Suprapubic skin (tissue), 4 donors: ENCODE measurements at regions not wholly inside any gene's neighbourhood (a gene's known extent, or its start where the extent isn't known, plus 50 kb on each side); places are given as distances from the start of the nearest gene placed in this dataset.

Experiments used
- DNase-seq, 2 donors: peaks; one replicate each; pipeline ENCODE4 v3.0.0-alpha.2; 2019; ENCODE audit warnings: low spot score in 2 of 2
- H3K27ac ChIP-seq: fragments of 200-600 bp; sonication (generic); one replicate; pipeline ENCODE4 v1.5.1; 2019
- H3K27me3 ChIP-seq: fragments of 200-600 bp; sonication (generic); one replicate; pipeline ENCODE4 v1.5.1; 2019
- H3K36me3 ChIP-seq: fragments of 200-600 bp; sonication (generic); one replicate; pipeline ENCODE4 v1.5.1; 2019
- H3K4me1 ChIP-seq: fragments of 200-600 bp; sonication (generic); one replicate; pipeline ENCODE4 v1.5.1; 2019
- H3K4me3 ChIP-seq: fragments of 200-600 bp; sonication (generic); one replicate; pipeline ENCODE4 v1.5.1; 2019; ENCODE audit warnings: mild to moderate bottlenecking
- H3K9me3 ChIP-seq: fragments of 200-600 bp; sonication (generic); one replicate; pipeline ENCODE4 v1.5.1; 2019
- CTCF ChIP-seq, 2 donors: fragments of 200-600 bp in 1 of 2; fragments of 450-650 bp in 1 of 2; sonication (generic) in 1 of 2; IDR thresholded peaks; one replicate each; pipeline ENCODE4 v1.5.1; 2016 to 2019; ENCODE audit warnings: antibody characterized with exemption in 2 of 2, mild to moderate bottlenecking in 1 of 2, moderate library complexity in 1 of 2
- EP300 ChIP-seq: sonication (generic); formaldehyde crosslinking; IDR thresholded peaks from one replicate; pipeline ENCODE4 v1.6.1; 2017; ENCODE audit warnings: antibody characterized with exemption
- POLR2A ChIP-seq, 2 donors: fragments of 450-650 bp; IDR thresholded peaks; one replicate each; pipeline ENCODE4 v1.6.1; 2017; ENCODE audit warnings: antibody characterized with exemption in 2 of 2, mild to moderate bottlenecking in 2 of 2, moderate library complexity in 2 of 2
- POLR2AphosphoS5 ChIP-seq, 3 donors: sonication (generic); formaldehyde crosslinking; IDR thresholded peaks; one replicate each; pipeline ENCODE4 v1.6.1; 2017; ENCODE audit warnings: antibody characterized with exemption in 3 of 3
- WGBS: methylation state at CpG from one replicate; pipeline ENCODE4 v1.1.5; 2018; 5-methylcytosine and 5-hydroxymethylcytosine counted together

GRCh38 chr12:34206061-34206785 is 183.9 kb downstream of the ALG10 start:
- Histone ChIP-seq H3K9me3 (no peaks in the 10 kb centered on the region), H3K27ac (no peak overlapping the region), H3K36me3 (no peaks in the 10 kb centered on the region), H3K4me3 (no peak overlapping the region), H3K27me3 (no peaks in the 10 kb centered on the region), H3K4me1 (no peaks in the 10 kb centered on the region)
- no peak for TF ChIP-seq POLR2A (IDR thresholded peaks at IDR 0.05)
- no peak for TF ChIP-seq POLR2AphosphoS5 (IDR thresholded peaks at IDR 0.05)
- TF ChIP-seq EP300, result no peak
- no peak for TF ChIP-seq CTCF (IDR thresholded peaks at IDR 0.05)
- DNase-seq, result peak in 1 of 2 donors; percentile 73
- WGBS, result 84% methylated on average over 14 of the region's 18 CpGs

GRCh38 chr12:34207858-34208257 is 185.6 kb downstream of the ALG10 start:
- Histone ChIP-seq H3K27ac (no peak overlapping the region), H3K4me1 (no peaks in the 10 kb centered on the region), H3K36me3 (no peaks in the 10 kb centered on the region), H3K4me3 (no peak overlapping the region), H3K27me3 (no peaks in the 10 kb centered on the region), H3K9me3 (no peaks in the 10 kb centered on the region)
- WGBS, result 94% methylated on average over 11 of the region's 11 CpGs
- TF ChIP-seq POLR2A (IDR thresholded peaks at IDR 0.05) (no peak), POLR2AphosphoS5 (IDR thresholded peaks at IDR 0.05) (no peak), CTCF (IDR thresholded peaks at IDR 0.05) (no peak), EP300 (no peak)
- peak in 1 of 2 donors; percentile 75 for DNase-seq

- WGBS, result 84% methylated on average over 11 of the region's 41 CpGs
- H3K4me3 ChIP-seq, result no peak overlapping the region
- no peaks in the 10 kb centered on the region for H3K4me1 ChIP-seq
- H3K27ac ChIP-seq, result no peak overlapping the region
- TF ChIP-seq CTCF (IDR thresholded peaks at IDR 0.05), result no peak
- no peak for TF ChIP-seq POLR2A (IDR thresholded peaks at IDR 0.05)
- TF ChIP-seq POLR2AphosphoS5 (IDR thresholded peaks at IDR 0.05), result no peak
- no peak for TF ChIP-seq EP300
- H3K36me3 ChIP-seq, result no peaks in the 10 kb centered on the region
- no peaks in the 10 kb centered on the region for H3K9me3 ChIP-seq
- no peaks in the 10 kb centered on the region for H3K27me3 ChIP-seq
- peak in 1 of 2 donors; percentile 78 for DNase-seq
These were observed 186.3 kb downstream of the ALG10 start for GRCh38 chr12:34208331-34209258.

GRCh38 chr12:34209259-34209835 is 187.1 kb downstream of the ALG10 start:
- H3K4me1 ChIP-seq, result no peaks in the 10 kb centered on the region
- H3K4me3 ChIP-seq, result no peak overlapping the region
- WGBS, result 74% methylated on average over 22 of the region's 22 CpGs
- peak in 1 of 2 donors; percentile 72 for DNase-seq
- TF ChIP-seq EP300 (no peak), CTCF (IDR thresholded peaks at IDR 0.05) (no peak), POLR2AphosphoS5 (IDR thresholded peaks at IDR 0.05) (no peak), POLR2A (IDR thresholded peaks at IDR 0.05) (no peak)
- H3K9me3 ChIP-seq, result no peaks in the 10 kb centered on the region
- no peaks in the 10 kb centered on the region for H3K27me3 ChIP-seq
- H3K36me3 ChIP-seq, result no peaks in the 10 kb centered on the region
- no peak overlapping the region for H3K27ac ChIP-seq

- H3K27ac ChIP-seq, result no peak overlapping the region
- TF ChIP-seq POLR2AphosphoS5 (IDR thresholded peaks at IDR 0.05) (no peak), POLR2A (IDR thresholded peaks at IDR 0.05) (no peak), CTCF (IDR thresholded peaks at IDR 0.05) (no peak), EP300 (no peak)
- 81% methylated on average over 14 of the region's 14 CpGs for WGBS
- no peak for DNase-seq
- no peaks in the 10 kb centered on the region for H3K9me3 ChIP-seq
- no peaks in the 10 kb centered on the region for H3K36me3 ChIP-seq
- no peaks in the 10 kb centered on the region for H3K4me1 ChIP-seq
- no peak overlapping the region for H3K4me3 ChIP-seq
- H3K27me3 ChIP-seq, result no peaks in the 10 kb centered on the region
These were observed 187.9 kb downstream of the ALG10 start for GRCh38 chr12:34210183-34210582.
